ENCODE measurements at regions not wholly inside any gene's neighbourhood (a gene's known extent, or its start where the extent isn't known, plus 50 kb on each side); places are given as distances from the start of the nearest gene placed in this dataset.

GRCh38 chr6:163750431-163751031, 336.0 kb downstream of the QKI start:
- ATAC-seq: no peak
- TF ChIP-seq SNAI2 (CRISPR knock-in tag; IDR thresholded peaks at IDR 0.05): no peak

GRCh38 chr6:163748886-163749285, 334.4 kb downstream of the QKI start:
- TF ChIP-seq TSHZ2 (CRISPR knock-in tag; IDR thresholded peaks at IDR 0.05) (no peak), ZC3H10 (CRISPR knock-in tag; IDR thresholded peaks at IDR 0.05) (no peak), ZNF70 (CRISPR knock-in tag; IDR thresholded peaks at IDR 0.05) (no peak), OSR1 (CRISPR knock-in tag; IDR thresholded peaks at IDR 0.05) (no peak), PATZ1 (CRISPR knock-in tag; IDR thresholded peaks at IDR 0.05; ENCODE audit: borderline replicate concordance) (no peak), SNAI2 (CRISPR knock-in tag; IDR thresholded peaks at IDR 0.05) (no peak), POU6F1 (CRISPR knock-in tag; IDR thresholded peaks at IDR 0.05; ENCODE audit: borderline replicate concordance, low read depth) (no peak), ZNF8 (CRISPR knock-in tag; IDR thresholded peaks at IDR 0.05) (no peak)
- ATAC-seq: no peak

- TF ChIP-seq CREB5 (CRISPR knock-in tag; IDR thresholded peaks at IDR 0.05; ENCODE audit: low read depth) (no peak), ZNF565 (CRISPR knock-in tag; conservative IDR thresholded peaks at IDR 0.05; ENCODE audit: low read depth) (no peak), POU6F1 (CRISPR knock-in tag; IDR thresholded peaks at IDR 0.05; ENCODE audit: borderline replicate concordance, low read depth) (no peak), PPARA (CRISPR knock-in tag; IDR thresholded peaks at IDR 0.05; ENCODE audit: borderline replicate concordance) (no peak), TSHZ2 (CRISPR knock-in tag; IDR thresholded peaks at IDR 0.05) (no peak), ZNF70 (CRISPR knock-in tag; IDR thresholded peaks at IDR 0.05) (no peak), ESRRG (CRISPR knock-in tag; IDR thresholded peaks at IDR 0.05) (no peak), OSR1 (CRISPR knock-in tag; IDR thresholded peaks at IDR 0.05) (no peak), ZC3H10 (CRISPR knock-in tag; IDR thresholded peaks at IDR 0.05) (no peak), ZFP3 (CRISPR knock-in tag; IDR thresholded peaks at IDR 0.05) (no peak), ZNF8 (CRISPR knock-in tag; IDR thresholded peaks at IDR 0.05) (no peak), GLIS3 (CRISPR knock-in tag; IDR thresholded peaks at IDR 0.05) (no peak)
These were observed 333.5 kb downstream of the QKI start for GRCh38 chr6:163748036-163748435.

More at GRCh38 chr6:163748036-163748435, 333.5 kb downstream of the QKI start:
- ATAC-seq: no peak

Measured in SK-N-SH treated with all-trans-retinoic acid at 6 μM for 48 hours (cell line).